ENCODE measurements at regions not wholly inside any gene's neighbourhood (a gene's known extent, or its start where the extent isn't known, plus 50 kb on each side); places are given as distances from the start of the nearest gene placed in this dataset.

DNA sequence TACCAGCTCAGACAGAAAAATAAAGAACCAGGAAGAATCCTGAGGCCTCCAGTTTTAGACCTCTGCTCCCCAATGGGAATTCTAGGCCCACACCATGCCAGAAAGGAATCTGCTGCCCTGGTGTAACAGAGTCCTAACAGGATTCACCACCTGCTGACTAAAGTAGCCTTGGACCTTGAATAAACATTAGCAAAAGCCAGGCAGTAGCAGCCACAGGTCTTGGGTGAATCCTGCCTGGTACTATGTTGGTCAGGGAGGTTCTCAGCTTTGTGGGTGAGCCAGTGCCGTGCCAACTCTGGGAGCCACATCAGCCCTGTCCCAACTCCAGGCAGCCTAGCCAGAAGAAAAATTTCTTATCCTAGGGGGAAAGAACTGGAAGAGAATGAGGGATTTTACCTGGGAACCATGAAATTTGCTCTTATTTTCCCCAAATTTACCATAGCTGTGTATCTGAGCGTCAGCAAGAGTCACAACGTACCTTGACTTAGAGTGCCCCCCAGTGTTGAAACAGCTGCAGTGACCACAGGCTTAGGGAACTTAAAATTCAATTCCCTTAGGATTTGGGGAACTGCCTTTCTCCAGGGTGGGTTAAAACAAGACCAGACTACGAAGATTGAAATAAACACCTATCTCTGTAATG is 1895.6 kb upstream of the PRR20A start:
- Histone ChIP-seq H3K4me1 (no peaks in the 10 kb centered on the region), H3K27me3 (no peaks in the 10 kb centered on the region), H3K27ac (no peak overlapping the region), H3K4me3 (no peak overlapping the region), H3K9me3 (peaks cover 0 to 5% (median 1%) of the 10 kb centered on the region in 4 donors), H3K36me3 (no peaks in the 10 kb centered on the region)
- 69 to 73% methylated on average over 4 of the region's 4 CpGs for WGBS, 2 donors
- DNase-seq: no peak
- TF ChIP-seq POLR2A (IDR thresholded peaks at IDR 0.05) (no peak), EP300 (IDR thresholded peaks at IDR 0.05) (no peak), POLR2AphosphoS5 (IDR thresholded peaks at IDR 0.05) (no peak)
- TF ChIP-seq, protein P1, sequence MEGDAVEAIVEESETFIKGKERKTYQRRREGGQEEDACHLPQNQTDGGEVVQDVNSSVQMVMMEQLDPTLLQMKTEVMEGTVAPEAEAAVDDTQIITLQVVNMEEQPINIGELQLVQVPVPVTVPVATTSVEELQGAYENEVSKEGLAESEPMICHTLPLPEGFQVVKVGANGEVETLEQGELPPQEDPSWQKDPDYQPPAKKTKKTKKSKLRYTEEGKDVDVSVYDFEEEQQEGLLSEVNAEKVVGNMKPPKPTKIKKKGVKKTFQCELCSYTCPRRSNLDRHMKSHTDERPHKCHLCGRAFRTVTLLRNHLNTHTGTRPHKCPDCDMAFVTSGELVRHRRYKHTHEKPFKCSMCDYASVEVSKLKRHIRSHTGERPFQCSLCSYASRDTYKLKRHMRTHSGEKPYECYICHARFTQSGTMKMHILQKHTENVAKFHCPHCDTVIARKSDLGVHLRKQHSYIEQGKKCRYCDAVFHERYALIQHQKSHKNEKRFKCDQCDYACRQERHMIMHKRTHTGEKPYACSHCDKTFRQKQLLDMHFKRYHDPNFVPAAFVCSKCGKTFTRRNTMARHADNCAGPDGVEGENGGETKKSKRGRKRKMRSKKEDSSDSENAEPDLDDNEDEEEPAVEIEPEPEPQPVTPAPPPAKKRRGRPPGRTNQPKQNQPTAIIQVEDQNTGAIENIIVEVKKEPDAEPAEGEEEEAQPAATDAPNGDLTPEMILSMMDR (IDR thresholded peaks at IDR 0.05): no peak
- intact Hi-C loops (cut with DNase I): no loop called here

DNA sequence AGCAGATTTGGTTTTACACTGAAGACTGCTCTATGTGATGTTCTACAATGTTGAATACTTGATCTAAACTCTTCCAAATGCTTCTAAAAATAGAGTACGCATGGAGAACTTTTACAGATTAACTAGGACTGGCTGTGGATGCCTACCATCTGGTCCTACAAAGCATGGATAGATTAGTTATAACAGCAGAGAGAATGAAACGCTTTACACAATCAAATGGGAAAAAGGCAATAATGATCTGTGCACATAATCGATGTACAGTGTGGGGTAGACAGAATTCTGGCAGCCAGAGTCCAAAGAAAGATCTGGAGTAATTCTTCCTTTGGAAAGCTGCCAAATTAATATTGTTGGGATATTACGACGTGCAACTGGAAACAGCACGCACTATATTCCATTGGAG is 1885.5 kb upstream of the PRR20A start:
- TF ChIP-seq POLR2A (IDR thresholded peaks at IDR 0.05) (no peak), EP300 (IDR thresholded peaks at IDR 0.05) (no peak), POLR2AphosphoS5 (IDR thresholded peaks at IDR 0.05) (no peak)
- TF ChIP-seq, protein P1 (IDR thresholded peaks at IDR 0.05): no peak
- Histone ChIP-seq H3K4me1 (no peaks in the 10 kb centered on the region), H3K4me3 (no peak overlapping the region), H3K9me3 (no peaks in the 10 kb centered on the region), H3K36me3 (no peaks in the 10 kb centered on the region), H3K27ac (no peak overlapping the region), H3K27me3 (no peaks in the 10 kb centered on the region)
- intact Hi-C loops (cut with DNase I): no loop called here
- WGBS, 2 donors: 82% methylated on average over 6 of the region's 6 CpGs
- no peak for DNase-seq

- H3K27me3 ChIP-seq: no peaks in the 10 kb centered on the region
- 7 to 11% methylated on average over 1 of the region's 1 CpG for WGBS, 2 donors
- no peak overlapping the region for H3K4me3 ChIP-seq
- H3K36me3 ChIP-seq: no peaks in the 10 kb centered on the region
- no peak for DNase-seq
- TF ChIP-seq POLR2AphosphoS5 (IDR thresholded peaks at IDR 0.05) (no peak), EP300 (IDR thresholded peaks at IDR 0.05) (no peak), POLR2A (IDR thresholded peaks at IDR 0.05) (no peak)
- TF ChIP-seq, protein P1 (IDR thresholded peaks at IDR 0.05): no peak
- intact Hi-C loops (cut with DNase I): no loop called here
- no peaks in the 10 kb centered on the region for H3K9me3 ChIP-seq
- H3K27ac ChIP-seq: no peak overlapping the region
- no peaks in the 10 kb centered on the region for H3K4me1 ChIP-seq
Observed at GRCh38 chr13:55263045-55263444, 1877.7 kb upstream of the PRR20A start.

- intact Hi-C loops (cut with DNase I): no loop called here
Observed at GRCh38 chr13:55266644-55267043, 1874.1 kb upstream of the PRR20A start.

More at GRCh38 chr13:55266644-55267043, 1874.1 kb upstream of the PRR20A start:
- Histone ChIP-seq H3K4me1 (no peaks in the 10 kb centered on the region), H3K36me3 (no peaks in the 10 kb centered on the region), H3K4me3 (no peak overlapping the region), H3K27me3 (no peaks in the 10 kb centered on the region), H3K27ac (no peak overlapping the region), H3K9me3 (no peaks in the 10 kb centered on the region)
- no peak for DNase-seq
- TF ChIP-seq EP300 (IDR thresholded peaks at IDR 0.05) (no peak), POLR2AphosphoS5 (IDR thresholded peaks at IDR 0.05) (no peak), POLR2A (IDR thresholded peaks at IDR 0.05) (no peak)
- TF ChIP-seq, protein P1 (IDR thresholded peaks at IDR 0.05): no peak
- WGBS, 2 donors: 49 to 66% methylated on average over 2 of the region's 2 CpGs

Measured in sigmoid colon (tissue), 6 donors.